CD4-positive, alpha-beta memory T cell (primary cell): ENCODE measurements at regions not wholly inside any gene's neighbourhood (a gene's known extent, or its start where the extent isn't known, plus 50 kb on each side); places are given as distances from the start of the nearest gene placed in this dataset.

Source experiments
- CTCF ChIA-PET: fragments of 350-600 bp; sonication (Branson Sonifier 250); formaldehyde crosslinking; loops from one replicate; lab custom pipeline; 2021; ENCODE audit warnings: inconsistent platforms; ENCODE audit not compliant: partially characterized antibody; lab: Charles Lee
- POLR2A ChIA-PET: fragments of 350-600 bp; sonication (Branson Sonifier 250); formaldehyde crosslinking; loops from one replicate; lab custom pipeline; 2021; ENCODE audit not compliant: partially characterized antibody; lab: Charles Lee
- DNase-seq, 5 donors: peaks; one replicate each; pipeline versions ENCODE4 v3.0.0 to v3.0.0-alpha.2; 2020 to 2022; ENCODE audit warnings: mixed read lengths in 1 of 5
- H3K27ac ChIP-seq: one replicate; pipeline ENCODE4 v1.7.0; 2013; ENCODE audit warnings: low read depth, low read length
- H3K27me3 ChIP-seq: 2 replicates; pipeline ENCODE4 v1.7.0; 2013; ENCODE audit warnings: mild to moderate bottlenecking, low read length, moderate library complexity; ENCODE audit not compliant: insufficient read depth
- H3K36me3 ChIP-seq: 2 replicates; pipeline ENCODE4 v1.7.0; 2013; ENCODE audit warnings: mild to moderate bottlenecking, low read length, moderate library complexity; ENCODE audit not compliant: insufficient read depth
- H3K4me1 ChIP-seq: 2 replicates; pipeline ENCODE4 v1.7.0; 2013; ENCODE audit warnings: mild to moderate bottlenecking, low read length, moderate library complexity; ENCODE audit not compliant: insufficient read depth
- H3K4me3 ChIP-seq, 2 donors: one replicate each; pipeline ENCODE4 v1.7.0; 2013; ENCODE audit warnings: low read length in 2 of 2, mild to moderate bottlenecking in 1 of 2
- H3K9me3 ChIP-seq, 2 donors: one replicate each; pipeline ENCODE4 v1.7.0; 2013; ENCODE audit warnings: low read length in 2 of 2, control low read depth in 1 of 2; ENCODE audit not compliant: control insufficient read depth in 1 of 2
- H3K27ac Mint-ChIP-seq, 7 donors: one replicate each; pipeline ENCODE4 v1.8.0; 2020 to 2021; ENCODE audit warnings: mixed read lengths in 7 of 7, mild to moderate bottlenecking in 6 of 7, inconsistent platforms in 3 of 7, moderate library complexity in 3 of 7
- H3K27me3 Mint-ChIP-seq, 2 donors: one replicate each; pipeline ENCODE4 v1.8.0; 2020 to 2021; ENCODE audit warnings: mixed read lengths in 2 of 2
- H3K36me3 Mint-ChIP-seq, 2 donors: one replicate each; pipeline ENCODE4 v1.8.0; 2020 to 2021; ENCODE audit warnings: mixed read lengths in 2 of 2, inconsistent platforms in 1 of 2, mild to moderate bottlenecking in 1 of 2
- H3K4me1 Mint-ChIP-seq, 4 donors: one replicate each; pipeline ENCODE4 v1.8.0; 2020 to 2021; ENCODE audit warnings: mixed read lengths in 4 of 4, mild to moderate bottlenecking in 1 of 4
- H3K4me3 Mint-ChIP-seq, 8 donors: one replicate each; pipeline ENCODE4 v1.8.0; 2020 to 2021; ENCODE audit warnings: mixed read lengths in 8 of 8, mild to moderate bottlenecking in 7 of 8, moderate library complexity in 6 of 8, inconsistent platforms in 3 of 8
- H3K9me3 Mint-ChIP-seq, 8 donors: one replicate each; pipeline ENCODE4 v1.8.0; 2020 to 2021; ENCODE audit warnings: mixed read lengths in 8 of 8, mild to moderate bottlenecking in 5 of 8, inconsistent platforms in 3 of 8, moderate library complexity in 1 of 8
- intact Hi-C: fragments of 100-400 bp; cut with micrococcal nuclease; formaldehyde crosslinking; loops from one replicate; pipeline ENCODE4 v1.15.1; 2023

- no peaks in the 10 kb centered on the region for H3K9me3 ChIP-seq
Observed at GRCh38 chr14:55756078-55756477, 176.1 kb downstream of the KTN1 start.

GRCh38 chr14:55756557-55756956 lies 176.6 kb downstream of the KTN1 start:
- H3K27ac ChIP-seq: no peak overlapping the region
- POLR2A ChIA-PET: interaction anchor here (0.5 kb wide), 1 partner anchor 186 kb away, joined by 3 read pairs; no protein-coding TSS in a partner anchor
- DNase-seq: no peak
- no peaks in the 10 kb centered on the region for H3K36me3 Mint-ChIP-seq
- no peak overlapping the region for H3K4me3 ChIP-seq
- H3K36me3 ChIP-seq: no peaks in the 10 kb centered on the region
- H3K9me3 Mint-ChIP-seq: no peaks in the 10 kb centered on the region
- H3K9me3 ChIP-seq: no peaks in the 10 kb centered on the region
- H3K4me1 ChIP-seq: no peaks in the 10 kb centered on the region
- H3K4me3 Mint-ChIP-seq: no peak overlapping the region
- peaks cover 0 to under 1% of the 10 kb centered on the region in 2 donors for H3K27me3 Mint-ChIP-seq
- CTCF ChIA-PET: no interaction called here
- no peaks in the 10 kb centered on the region for H3K27me3 ChIP-seq
- H3K27ac Mint-ChIP-seq: peak overlapping the region in 2 of 7 donors; percentile 16 to 58
- H3K4me1 Mint-ChIP-seq: peaks cover 0 to 3% (median 1%) of the 10 kb centered on the region in 4 donors
- intact Hi-C loops: no loop called here

More at GRCh38 chr14:55756078-55756477, 176.1 kb downstream of the KTN1 start:
- Mint-ChIP-seq H3K27me3 (no peaks in the 10 kb centered on the region), H3K27ac (peak overlapping the region in 2 of 7 donors; percentile 16 to 58), H3K36me3 (no peaks in the 10 kb centered on the region), H3K4me3 (no peak overlapping the region), H3K9me3 (no peaks in the 10 kb centered on the region), H3K4me1 (peaks cover 0 to 2% (median 0%) of the 10 kb centered on the region in 4 donors)
- no peak for DNase-seq
- Histone ChIP-seq H3K4me3 (no peak overlapping the region), H3K27ac (no peak overlapping the region), H3K4me1 (no peaks in the 10 kb centered on the region), H3K27me3 (no peaks in the 10 kb centered on the region), H3K36me3 (no peaks in the 10 kb centered on the region)
- intact Hi-C loops: no loop called here
- POLR2A ChIA-PET: interaction anchor here (0.5 to 0.6 kb wide), 2 partner anchors 187 to 363 kb away, joined by 3 read pairs; no protein-coding TSS in a partner anchor
- CTCF ChIA-PET: no interaction called here

GRCh38 chr14:55758796-55759195 lies 178.8 kb downstream of the KTN1 start:
- Mint-ChIP-seq H3K36me3 (no peaks in the 10 kb centered on the region), H3K4me3 (no peak overlapping the region), H3K27ac (no peak overlapping the region), H3K4me1 (peaks cover 5 to 17% (median 12%) of the 10 kb centered on the region in 4 donors), H3K27me3 (peaks cover 4% of the 10 kb centered on the region in 2 donors), H3K9me3 (no peaks in the 10 kb centered on the region)
- POLR2A ChIA-PET: no interaction called here
- Histone ChIP-seq H3K27me3 (no peaks in the 10 kb centered on the region), H3K4me1 (peaks cover 11% of the 10 kb centered on the region), H3K27ac (no peak overlapping the region), H3K36me3 (no peaks in the 10 kb centered on the region), H3K9me3 (no peaks in the 10 kb centered on the region), H3K4me3 (no peak overlapping the region)
- CTCF ChIA-PET: no interaction called here
- intact Hi-C loops: no loop called here
- DNase-seq: no peak

- Mint-ChIP-seq H3K36me3 (no peaks in the 10 kb centered on the region), H3K9me3 (peaks cover 0 to 9% (median 3%) of the 10 kb centered on the region in 8 donors), H3K27ac (peak overlapping the region in 1 of 7 donors; percentile 26), H3K27me3 (peaks cover 4 to 5% of the 10 kb centered on the region in 2 donors), H3K4me3 (no peak overlapping the region), H3K4me1 (peaks cover 5 to 17% (median 12%) of the 10 kb centered on the region in 4 donors)
- peaks cover 11% of the 10 kb centered on the region for H3K4me1 ChIP-seq
- intact Hi-C loops: no loop called here
- ChIA-PET CTCF (interaction anchor here (1.0 to 1.1 kb wide), 2 partner anchors 27 to 29 kb away, joined by 3 read pairs; no protein-coding TSS in a partner anchor), POLR2A (no interaction called here)
- H3K27me3 ChIP-seq: no peaks in the 10 kb centered on the region
- no peak overlapping the region for H3K4me3 ChIP-seq
- no peak for DNase-seq
- H3K36me3 ChIP-seq: no peaks in the 10 kb centered on the region
- H3K27ac ChIP-seq: no peak overlapping the region
- H3K9me3 ChIP-seq: no peaks in the 10 kb centered on the region
Observed at GRCh38 chr14:55760789-55761566, 181.0 kb downstream of the KTN1 start.

GRCh38 chr14:55761651-55762050 lies 181.6 kb downstream of the KTN1 start:
- H3K4me3 Mint-ChIP-seq: peak overlapping the region in 1 of 8 donors; percentile 55
- H3K27me3 ChIP-seq: no peaks in the 10 kb centered on the region
- no peak overlapping the region for H3K4me3 ChIP-seq
- peaks cover 0 to 9% (median 3%) of the 10 kb centered on the region in 8 donors for H3K9me3 Mint-ChIP-seq
- ChIA-PET CTCF (interaction anchor here (1.0 to 1.1 kb wide), 3 partner anchors 28 to 30 kb away, joined by 3 read pairs; no protein-coding TSS in a partner anchor), POLR2A (no interaction called here)
- H3K9me3 ChIP-seq: no peaks in the 10 kb centered on the region
- H3K27me3 Mint-ChIP-seq: peaks cover 4 to 5% of the 10 kb centered on the region in 2 donors
- peaks cover 5 to 17% (median 12%) of the 10 kb centered on the region in 4 donors for H3K4me1 Mint-ChIP-seq
- no peak for DNase-seq
- no peaks in the 10 kb centered on the region for H3K36me3 Mint-ChIP-seq
- H3K27ac Mint-ChIP-seq: peak overlapping the region in 4 of 7 donors; percentile 67 to 97 (median 83)
- H3K36me3 ChIP-seq: no peaks in the 10 kb centered on the region
- H3K27ac ChIP-seq: no peak overlapping the region
- peaks cover 11% of the 10 kb centered on the region for H3K4me1 ChIP-seq
- intact Hi-C loops: no loop called here

- peaks cover 0 to 9% (median 3%) of the 10 kb centered on the region in 8 donors for H3K9me3 Mint-ChIP-seq
- Histone ChIP-seq H3K27me3 (no peaks in the 10 kb centered on the region), H3K36me3 (no peaks in the 10 kb centered on the region), H3K9me3 (no peaks in the 10 kb centered on the region), H3K27ac (peak overlapping the region; percentile 5), H3K4me1 (peaks cover 11% of the 10 kb centered on the region), H3K4me3 (no peak overlapping the region)
- H3K36me3 Mint-ChIP-seq: no peaks in the 10 kb centered on the region
- peak in 4 of 5 donors; percentile 17 to 63 (median 25) for DNase-seq
- peak overlapping the region; percentile 19 to 97 (median 79) for H3K27ac Mint-ChIP-seq
- H3K27me3 Mint-ChIP-seq: peaks cover 4 to 5% of the 10 kb centered on the region in 2 donors
- intact Hi-C loops: no loop called here
- peaks cover 5 to 17% (median 12%) of the 10 kb centered on the region in 4 donors for H3K4me1 Mint-ChIP-seq
- peak overlapping the region in 7 of 8 donors; percentile 41 to 72 (median 55) for H3K4me3 Mint-ChIP-seq
- ChIA-PET POLR2A (no interaction called here), CTCF (interaction anchor here (1.1 kb wide), 1 partner anchor 31 kb away, joined by 3 read pairs; no protein-coding TSS in a partner anchor)
Observed at GRCh38 chr14:55762595-55763232, 182.7 kb downstream of the KTN1 start.

- Histone ChIP-seq H3K4me1 (peaks cover 11% of the 10 kb centered on the region), H3K27me3 (no peaks in the 10 kb centered on the region), H3K36me3 (no peaks in the 10 kb centered on the region), H3K27ac (no peak overlapping the region), H3K9me3 (no peaks in the 10 kb centered on the region), H3K4me3 (no peak overlapping the region)
- ChIA-PET CTCF (interaction anchor here (1.0 kb wide), 1 partner anchor 32 kb away, joined by 4 read pairs; no protein-coding TSS in a partner anchor), POLR2A (interaction anchor here (0.7 kb wide), 1 partner anchor 9 kb away, joined by 3 read pairs; no protein-coding TSS in a partner anchor)
- Mint-ChIP-seq H3K4me3 (no peak overlapping the region), H3K27ac (peak overlapping the region in 1 of 7 donors; percentile 43), H3K27me3 (peaks cover 5 to 9% of the 10 kb centered on the region in 2 donors), H3K36me3 (no peaks in the 10 kb centered on the region), H3K4me1 (peaks cover 5 to 17% (median 12%) of the 10 kb centered on the region in 4 donors), H3K9me3 (peaks cover 0 to 9% (median 4%) of the 10 kb centered on the region in 8 donors)
- intact Hi-C loops: no loop called here
- no peak for DNase-seq
Observed at GRCh38 chr14:55764784-55765183, 184.8 kb downstream of the KTN1 start.
